ENCODE measurements at regions not wholly inside any gene's neighbourhood (a gene's known extent, or its start where the extent isn't known, plus 50 kb on each side); places are given as distances from the start of the nearest gene placed in this dataset.

- no peaks in the 10 kb centered on the region for H3K9me2 ChIP-seq
- CTCF ChIA-PET = interaction anchor here (1.9 kb wide), 1 partner anchor 101 kb away, joined by 7 read pairs; no protein-coding TSS in a partner anchor
- H3K9me3 ChIP-seq = no peaks in the 10 kb centered on the region
- no peaks in the 10 kb centered on the region for H3K27me3 ChIP-seq (ENCODE audit: insufficient read depth)
- H3K79me2 ChIP-seq (ENCODE audit: insufficient read depth) = no peaks in the 10 kb centered on the region
- no peaks in the 10 kb centered on the region for H4K20me1 ChIP-seq (ENCODE audit: insufficient read depth)
- no peak for DNase-seq
- H2AFZ ChIP-seq (ENCODE audit: low read depth) = peak overlapping the region; percentile 69
- peaks cover 23% of the 10 kb centered on the region for H3F3A ChIP-seq (replicated peaks; ENCODE audit: insufficient read depth)
- peaks cover 7 to 20% of the 10 kb centered on the region in 2 experiments; a peak in 2 of 4 replicates for H3K4me1 ChIP-seq (ENCODE audit: control insufficient read depth in 1 of 2, insufficient read depth in 2 of 2, low read depth in 1 of 2, low read length in 1 of 2)
- WGBS (ENCODE audit: low lambda C conversion rate) = 87% methylated on average over 11 of the region's 11 CpGs
- H3K4me2 ChIP-seq = peak overlapping the region; percentile 46
- peak overlapping the region; percentile 14 for H3K9ac ChIP-seq
- H3K4me3 ChIP-seq (ENCODE audit: low read depth in 2 of 2, low read length in 1 of 2) = no peak overlapping the region
- H3K27ac ChIP-seq (ENCODE audit: low read depth in 2 of 2, low read length in 1 of 2) = peak overlapping the region in 1 of 2 experiments; percentile 88; a peak in 2 of 4 replicates
- POLR2A ChIA-PET = no interaction called here
- H3K36me3 ChIP-seq (replicated peaks in 1 of 2; ENCODE audit: control insufficient read depth in 1 of 2, insufficient read depth in 2 of 2, low read length in 1 of 2) = no peaks in the 10 kb centered on the region
- TF ChIP-seq TCF12 (IDR thresholded peaks at IDR 0.05) (no peak), TEAD4 (IDR thresholded peaks at IDR 0.05; ENCODE audit: borderline replicate concordance, insufficient read depth) (no peak), RAD21 (IDR thresholded peaks at IDR 0.05; ENCODE audit: low read length) (0 out of 2 replicates have a peak, but pooled peaks have one; percentile 6), FOXJ3 (CRISPR knock-in tag; IDR thresholded peaks at IDR 0.05) (no peak)
- TF ChIP-seq, protein P1, sequence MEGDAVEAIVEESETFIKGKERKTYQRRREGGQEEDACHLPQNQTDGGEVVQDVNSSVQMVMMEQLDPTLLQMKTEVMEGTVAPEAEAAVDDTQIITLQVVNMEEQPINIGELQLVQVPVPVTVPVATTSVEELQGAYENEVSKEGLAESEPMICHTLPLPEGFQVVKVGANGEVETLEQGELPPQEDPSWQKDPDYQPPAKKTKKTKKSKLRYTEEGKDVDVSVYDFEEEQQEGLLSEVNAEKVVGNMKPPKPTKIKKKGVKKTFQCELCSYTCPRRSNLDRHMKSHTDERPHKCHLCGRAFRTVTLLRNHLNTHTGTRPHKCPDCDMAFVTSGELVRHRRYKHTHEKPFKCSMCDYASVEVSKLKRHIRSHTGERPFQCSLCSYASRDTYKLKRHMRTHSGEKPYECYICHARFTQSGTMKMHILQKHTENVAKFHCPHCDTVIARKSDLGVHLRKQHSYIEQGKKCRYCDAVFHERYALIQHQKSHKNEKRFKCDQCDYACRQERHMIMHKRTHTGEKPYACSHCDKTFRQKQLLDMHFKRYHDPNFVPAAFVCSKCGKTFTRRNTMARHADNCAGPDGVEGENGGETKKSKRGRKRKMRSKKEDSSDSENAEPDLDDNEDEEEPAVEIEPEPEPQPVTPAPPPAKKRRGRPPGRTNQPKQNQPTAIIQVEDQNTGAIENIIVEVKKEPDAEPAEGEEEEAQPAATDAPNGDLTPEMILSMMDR (IDR thresholded peaks at IDR 0.05) = peak; percentile 54
These were observed 59.2 kb upstream of the IL12A start for GRCh38 chr3:159929171-159930141.

GRCh38 chr3:159934216-159934615 lies 54.4 kb upstream of the IL12A start:
- CTCF ChIA-PET = no interaction called here
- no peak for DNase-seq
- POLR2A ChIA-PET = no interaction called here
- Histone ChIP-seq H2AFZ (ENCODE audit: low read depth) (no peak overlapping the region), H3K4me2 (no peak overlapping the region), H3K79me2 (ENCODE audit: insufficient read depth) (no peaks in the 10 kb centered on the region), H3K27me3 (ENCODE audit: insufficient read depth) (no peaks in the 10 kb centered on the region), H3K27ac (ENCODE audit: low read depth in 2 of 2, low read length in 1 of 2) (no peak overlapping the region), H3K9me3 (no peaks in the 10 kb centered on the region), H3K4me3 (ENCODE audit: low read depth in 2 of 2, low read length in 1 of 2) (no peak overlapping the region), H3K36me3 (replicated peaks in 1 of 2; ENCODE audit: control insufficient read depth in 1 of 2, insufficient read depth in 2 of 2, low read length in 1 of 2) (no peaks in the 10 kb centered on the region), H3K9ac (no peak overlapping the region), H4K20me1 (ENCODE audit: insufficient read depth) (no peaks in the 10 kb centered on the region), H3F3A (replicated peaks; ENCODE audit: insufficient read depth) (peaks cover 8% of the 10 kb centered on the region), H3K4me1 (ENCODE audit: control insufficient read depth in 1 of 2, insufficient read depth in 2 of 2, low read depth in 1 of 2, low read length in 1 of 2) (peaks cover 0 to 14% of the 10 kb centered on the region in 2 experiments; a peak in 1 of 4 replicates), H3K9me2 (no peaks in the 10 kb centered on the region)
- TF ChIP-seq EP300 (IDR thresholded peaks at IDR 0.05; ENCODE audit: borderline replicate concordance in 1 of 2, low read depth in 1 of 2, low read length in 1 of 2) = no peak
- TF ChIP-seq SMC3 (IDR thresholded peaks at IDR 0.05; ENCODE audit: low read depth, low read length) = no peak
- no peak for TF ChIP-seq NFIC (IDR thresholded peaks at IDR 0.05; ENCODE audit: borderline replicate concordance)
- TF ChIP-seq TAF1 (IDR thresholded peaks at IDR 0.05; ENCODE audit: borderline replicate concordance, low read depth, low read length) = no peak
- TF ChIP-seq IRF3 (IDR thresholded peaks at IDR 0.05; ENCODE audit: low read depth, low read length) = no peak
- TF ChIP-seq, protein P2, sequence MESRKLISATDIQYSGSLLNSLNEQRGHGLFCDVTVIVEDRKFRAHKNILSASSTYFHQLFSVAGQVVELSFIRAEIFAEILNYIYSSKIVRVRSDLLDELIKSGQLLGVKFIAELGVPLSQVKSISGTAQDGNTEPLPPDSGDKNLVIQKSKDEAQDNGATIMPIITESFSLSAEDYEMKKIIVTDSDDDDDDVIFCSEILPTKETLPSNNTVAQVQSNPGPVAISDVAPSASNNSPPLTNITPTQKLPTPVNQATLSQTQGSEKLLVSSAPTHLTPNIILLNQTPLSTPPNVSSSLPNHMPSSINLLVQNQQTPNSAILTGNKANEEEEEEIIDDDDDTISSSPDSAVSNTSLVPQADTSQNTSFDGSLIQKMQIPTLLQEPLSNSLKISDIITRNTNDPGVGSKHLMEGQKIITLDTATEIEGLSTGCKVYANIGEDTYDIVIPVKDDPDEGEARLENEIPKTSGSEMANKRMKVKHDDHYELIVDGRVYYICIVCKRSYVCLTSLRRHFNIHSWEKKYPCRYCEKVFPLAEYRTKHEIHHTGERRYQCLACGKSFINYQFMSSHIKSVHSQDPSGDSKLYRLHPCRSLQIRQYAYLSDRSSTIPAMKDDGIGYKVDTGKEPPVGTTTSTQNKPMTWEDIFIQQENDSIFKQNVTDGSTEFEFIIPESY (IDR thresholded peaks at IDR 0.05; ENCODE audit: borderline replicate concordance, low read depth) = no peak
- no peak for TF ChIP-seq SIN3A (IDR thresholded peaks at IDR 0.05; ENCODE audit: borderline replicate concordance, low read depth, low read length)
- TF ChIP-seq RAD21 (IDR thresholded peaks at IDR 0.05; ENCODE audit: low read length) = no peak
- TF ChIP-seq RCOR1 (IDR thresholded peaks at IDR 0.05; ENCODE audit: low read length) = no peak
- TF ChIP-seq MEF2A (IDR thresholded peaks at IDR 0.05; ENCODE audit: borderline replicate concordance, low read depth) = no peak
- TF ChIP-seq YY1 (IDR thresholded peaks at IDR 0.05; ENCODE audit: low read depth) = no peak
- TF ChIP-seq, protein P3, sequence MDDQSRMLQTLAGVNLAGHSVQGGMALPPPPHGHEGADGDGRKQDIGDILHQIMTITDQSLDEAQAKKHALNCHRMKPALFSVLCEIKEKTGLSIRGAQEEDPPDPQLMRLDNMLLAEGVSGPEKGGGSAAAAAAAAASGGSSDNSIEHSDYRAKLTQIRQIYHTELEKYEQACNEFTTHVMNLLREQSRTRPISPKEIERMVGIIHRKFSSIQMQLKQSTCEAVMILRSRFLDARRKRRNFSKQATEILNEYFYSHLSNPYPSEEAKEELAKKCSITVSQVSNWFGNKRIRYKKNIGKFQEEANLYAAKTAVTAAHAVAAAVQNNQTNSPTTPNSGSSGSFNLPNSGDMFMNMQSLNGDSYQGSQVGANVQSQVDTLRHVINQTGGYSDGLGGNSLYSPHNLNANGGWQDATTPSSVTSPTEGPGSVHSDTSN (IDR thresholded peaks at IDR 0.05) = no peak
- TF ChIP-seq MAX (IDR thresholded peaks at IDR 0.05; ENCODE audit: low read depth) = no peak
- TF ChIP-seq ELF1 (IDR thresholded peaks at IDR 0.05) = no peak
- no peak for TF ChIP-seq EZH2phosphoT487 (IDR thresholded peaks at IDR 0.05; ENCODE audit: borderline replicate concordance, low read depth)
- TF ChIP-seq GABPA (IDR thresholded peaks at IDR 0.05; ENCODE audit: low read depth) = no peak
- TF ChIP-seq RFX5 (IDR thresholded peaks at IDR 0.05; ENCODE audit: low read length) = no peak
